ENCODE measurements at regions not wholly inside any gene's neighbourhood (a gene's known extent, or its start where the extent isn't known, plus 50 kb on each side); places are given as distances from the start of the nearest gene placed in this dataset.
"Not testable (repeated sequence)": the region's sequence is repeated elsewhere in the genome, so short reads cannot be mapped to it uniquely, and the experiment has no call there.

DNA sequence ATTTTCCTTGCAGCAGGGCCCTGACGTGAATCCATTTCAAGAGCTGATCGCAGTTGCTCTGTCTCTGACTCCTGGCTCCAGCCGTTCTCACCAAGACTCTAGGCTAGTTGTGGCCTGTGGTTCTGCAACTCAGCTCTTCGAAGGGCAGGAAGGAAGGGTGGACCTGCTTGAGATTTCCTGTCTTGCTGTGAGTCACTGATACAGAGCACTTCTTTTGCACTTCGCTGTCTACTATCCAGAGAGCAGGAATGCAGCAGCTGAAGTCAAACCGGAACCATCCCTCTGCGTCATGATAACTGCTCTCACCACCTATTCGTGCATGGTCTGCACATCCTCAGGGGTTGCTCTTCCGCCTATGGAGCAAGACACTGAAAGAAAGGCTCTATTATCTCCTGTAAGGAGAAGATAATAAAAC lies 59.7 kb downstream of the RAP2B start:
- Mint-ChIP-seq H3K36me3 (peaks cover 12% of the 10 kb centered on the region), H3K27ac (peak overlapping the region; percentile 97), H3K4me3 (peak overlapping the region; percentile 80), H3K4me1 (peaks cover 36% of the 10 kb centered on the region), H3K27me3 (no peaks in the 10 kb centered on the region), H3K9me3 (no peaks in the 10 kb centered on the region)
- POLR2A ChIA-PET: interaction anchor here (0.8 to 5.4 kb wide), 2 partner anchors 11 to 59 kb away, joined by 3 to 60 read pairs; partner anchors contain the start of gene RAP2B
- ATAC-seq (ENCODE audit: low read depth): peak; percentile 99
- peak; percentile 56 for DNase-seq

DNA sequence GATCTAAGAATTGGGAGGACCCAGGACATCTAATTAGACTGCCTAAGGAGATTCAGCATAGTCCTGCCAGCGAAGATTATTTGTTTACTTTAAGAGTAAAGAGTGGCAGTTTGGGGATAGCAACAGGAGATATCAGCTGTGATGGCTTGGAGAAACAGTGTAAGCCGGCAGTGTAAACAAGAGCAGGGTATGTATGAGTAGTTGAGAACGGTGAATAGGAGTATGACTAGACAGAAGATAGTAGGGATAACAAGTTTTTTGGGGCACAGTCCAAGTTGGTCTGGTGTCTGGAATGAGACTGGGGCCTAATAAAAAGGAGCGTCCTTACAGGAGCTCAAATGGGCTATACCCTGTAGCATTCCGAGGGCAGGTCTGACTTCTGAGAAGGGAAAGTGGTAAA lies 64.9 kb downstream of the RAP2B start:
- DNase-seq; H3K36me3 Mint-ChIP-seq; H3K27me3 Mint-ChIP-seq; H3K4me1 Mint-ChIP-seq; H3K9me3 Mint-ChIP-seq; H3K27ac Mint-ChIP-seq; H3K4me3 Mint-ChIP-seq; ATAC-seq (ENCODE audit: low read depth); POLR2A ChIA-PET: not testable (repeated sequence)

- POLR2A ChIA-PET: not testable (repeated sequence)
Observed at GRCh38 chr3:153230427-153230826, 68.4 kb downstream of the RAP2B start.

DNA sequence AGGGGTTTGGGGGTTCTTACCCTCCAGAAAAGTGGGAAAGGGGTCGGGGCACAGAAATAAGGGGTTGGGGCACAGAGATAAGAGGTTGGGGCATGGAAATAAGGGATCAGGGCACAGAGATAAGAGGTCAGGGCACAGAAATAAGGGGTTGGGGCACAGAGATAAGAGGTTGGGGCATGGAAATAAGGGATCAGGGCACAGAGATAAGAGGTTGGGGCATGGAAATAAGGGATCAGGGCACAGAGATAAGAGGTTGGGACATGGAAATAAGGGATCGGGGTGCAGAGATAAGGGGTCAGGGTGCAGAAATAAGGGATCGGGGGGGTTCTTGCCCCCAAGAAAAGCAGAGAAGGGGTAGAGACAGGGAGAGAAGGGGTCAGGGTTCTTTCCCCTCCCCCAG lies 69.2 kb downstream of the RAP2B start:
- DNase-seq; H3K27ac Mint-ChIP-seq; H3K36me3 Mint-ChIP-seq; H3K4me3 Mint-ChIP-seq; POLR2A ChIA-PET; ATAC-seq (ENCODE audit: low read depth); H3K4me1 Mint-ChIP-seq; H3K27me3 Mint-ChIP-seq; H3K9me3 Mint-ChIP-seq: not testable (repeated sequence)

More at GRCh38 chr3:153230427-153230826, 68.4 kb downstream of the RAP2B start:
- not testable (repeated sequence) for H3K4me3 Mint-ChIP-seq; H3K27me3 Mint-ChIP-seq; H3K4me1 Mint-ChIP-seq; ATAC-seq (ENCODE audit: low read depth); H3K36me3 Mint-ChIP-seq; H3K27ac Mint-ChIP-seq; H3K9me3 Mint-ChIP-seq; DNase-seq

DNA sequence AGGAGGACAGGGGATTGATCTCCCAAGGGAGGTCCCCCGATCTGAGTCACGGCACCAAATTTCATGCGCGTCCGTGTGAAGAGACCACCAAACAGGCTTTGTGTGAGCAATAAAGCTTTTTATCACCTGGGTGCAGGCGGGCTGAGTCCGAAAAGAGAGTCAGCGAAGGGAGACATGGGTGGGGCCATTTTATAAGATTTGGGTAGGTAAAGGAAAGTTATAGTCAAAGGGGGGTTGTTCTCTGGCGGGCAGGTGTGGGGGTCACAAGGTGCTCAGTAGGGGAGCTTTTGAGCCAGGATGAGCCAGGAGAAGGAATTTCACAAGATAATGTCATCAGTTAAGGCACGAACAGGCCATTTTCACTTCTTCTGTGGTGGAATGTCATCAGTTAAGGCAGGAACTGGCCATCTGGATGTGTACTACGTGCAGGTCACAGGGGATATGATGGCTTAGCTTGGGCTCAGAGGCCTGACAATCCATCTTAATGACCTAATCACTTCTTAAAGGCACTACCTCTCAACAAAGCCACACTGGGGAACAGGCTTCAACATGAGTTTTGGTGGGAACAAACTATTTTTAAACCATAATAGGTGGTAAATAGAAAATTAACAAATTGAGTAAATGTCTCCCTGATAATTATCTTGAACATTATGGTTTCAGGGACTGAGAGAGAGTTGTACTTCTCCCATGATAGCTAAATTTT lies 70.2 kb downstream of the RAP2B start:
- POLR2A ChIA-PET; H3K4me3 Mint-ChIP-seq; H3K27ac Mint-ChIP-seq; ATAC-seq (ENCODE audit: low read depth); H3K4me1 Mint-ChIP-seq; DNase-seq; H3K27me3 Mint-ChIP-seq; H3K36me3 Mint-ChIP-seq; H3K9me3 Mint-ChIP-seq: not testable (repeated sequence)

DNA sequence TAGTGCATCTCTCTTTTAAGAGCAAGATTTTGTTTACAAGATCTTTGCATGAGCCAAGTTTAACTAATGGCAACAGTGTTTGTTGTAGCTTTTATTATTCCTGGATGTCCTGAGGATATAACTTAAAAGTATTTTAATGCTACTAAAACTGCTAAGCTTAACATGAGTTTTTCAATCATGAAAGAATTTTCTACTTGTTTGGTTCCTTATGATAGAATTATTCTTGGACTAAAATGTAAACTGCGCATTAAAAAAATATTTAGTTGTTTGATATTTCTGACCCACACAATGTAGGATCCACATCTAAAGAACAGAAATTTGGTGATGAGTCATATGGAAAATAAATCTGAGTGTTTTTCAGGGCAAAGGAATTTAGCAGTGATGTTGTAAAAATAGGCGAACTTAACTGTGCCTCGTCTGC lies 70.8 kb downstream of the RAP2B start:
- peaks cover 1% of the 10 kb centered on the region for H3K4me1 Mint-ChIP-seq
- POLR2A ChIA-PET: interaction anchor here (1.1 kb wide), 1 partner anchor 11 kb away, joined by 3 read pairs; no protein-coding TSS in a partner anchor
- no peak overlapping the region for H3K27ac Mint-ChIP-seq
- ATAC-seq (ENCODE audit: low read depth): no peak
- H3K27me3 Mint-ChIP-seq: peaks cover 2% of the 10 kb centered on the region
- DNase-seq: no peak
- no peaks in the 10 kb centered on the region for H3K36me3 Mint-ChIP-seq
- H3K4me3 Mint-ChIP-seq: no peak overlapping the region
- peaks cover 1% of the 10 kb centered on the region for H3K9me3 Mint-ChIP-seq

DNA sequence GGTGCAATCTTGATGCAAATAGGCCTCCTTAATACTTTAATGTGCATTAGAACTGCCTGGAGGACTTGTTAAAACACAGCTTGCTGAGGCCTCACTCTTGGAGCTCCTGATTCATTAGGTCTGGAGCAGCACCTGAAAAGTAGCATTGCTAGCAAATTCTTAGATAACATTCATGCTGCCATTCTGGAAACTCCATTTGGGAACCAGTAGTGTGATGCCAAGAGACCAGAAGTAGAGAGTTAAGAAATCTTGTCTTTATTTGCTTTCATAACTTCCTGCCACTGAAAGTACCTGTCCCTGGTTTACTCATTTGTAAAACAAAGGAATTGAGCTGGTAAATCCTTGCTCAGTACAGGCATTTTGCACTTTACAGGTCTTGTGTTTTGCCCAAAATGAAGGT lies 72.0 kb downstream of the RAP2B start:
- peaks cover 2% of the 10 kb centered on the region for H3K27me3 Mint-ChIP-seq
- POLR2A ChIA-PET: interaction anchor here (1.1 kb wide), 1 partner anchor 12 kb away, joined by 3 read pairs; no protein-coding TSS in a partner anchor
- ATAC-seq (ENCODE audit: low read depth) (no peak), DNase-seq (no peak)
- peaks cover 1% of the 10 kb centered on the region for H3K9me3 Mint-ChIP-seq
- H3K4me1 Mint-ChIP-seq: peaks cover 1% of the 10 kb centered on the region
- no peak overlapping the region for H3K27ac Mint-ChIP-seq
- H3K4me3 Mint-ChIP-seq: no peak overlapping the region
- no peaks in the 10 kb centered on the region for H3K36me3 Mint-ChIP-seq

DNA sequence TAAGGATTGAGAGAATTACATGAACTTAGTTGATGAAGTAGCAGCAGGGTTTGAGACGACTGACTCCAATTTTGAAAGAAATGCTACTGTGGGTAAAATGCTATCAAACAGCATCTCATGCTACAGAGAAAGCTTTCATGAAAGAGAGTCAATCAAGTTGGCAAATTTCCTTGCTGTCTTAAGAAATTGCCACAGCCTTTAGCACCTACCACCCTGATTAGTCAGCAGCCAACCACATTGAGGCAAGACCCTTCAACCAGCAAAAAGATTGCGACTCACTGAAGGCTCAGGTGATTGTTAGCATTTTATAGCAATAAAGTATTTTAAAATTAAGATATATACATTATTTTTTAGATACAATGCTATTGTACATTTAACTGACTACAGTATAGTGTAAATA lies 80.9 kb downstream of the RAP2B start:
- no peaks in the 10 kb centered on the region for H3K36me3 Mint-ChIP-seq
- no peak for DNase-seq
- H3K27ac Mint-ChIP-seq: no peak overlapping the region
- H3K27me3 Mint-ChIP-seq: no peaks in the 10 kb centered on the region
- H3K4me1 Mint-ChIP-seq: no peaks in the 10 kb centered on the region
- H3K9me3 Mint-ChIP-seq: peaks cover 2% of the 10 kb centered on the region
- POLR2A ChIA-PET: no interaction called here
- H3K4me3 Mint-ChIP-seq: no peak overlapping the region
- no peak for ATAC-seq (ENCODE audit: low read depth)

GRCh38 chr3:153244961-153245360 lies 82.9 kb downstream of the RAP2B start:
- DNase-seq (no peak), ATAC-seq (ENCODE audit: low read depth) (no peak)
- no peaks in the 10 kb centered on the region for H3K36me3 Mint-ChIP-seq
- peaks cover 2% of the 10 kb centered on the region for H3K9me3 Mint-ChIP-seq
- POLR2A ChIA-PET: no interaction called here
- H3K27me3 Mint-ChIP-seq: no peaks in the 10 kb centered on the region
- no peak overlapping the region for H3K27ac Mint-ChIP-seq
- no peaks in the 10 kb centered on the region for H3K4me1 Mint-ChIP-seq
- H3K4me3 Mint-ChIP-seq: no peak overlapping the region

DNA sequence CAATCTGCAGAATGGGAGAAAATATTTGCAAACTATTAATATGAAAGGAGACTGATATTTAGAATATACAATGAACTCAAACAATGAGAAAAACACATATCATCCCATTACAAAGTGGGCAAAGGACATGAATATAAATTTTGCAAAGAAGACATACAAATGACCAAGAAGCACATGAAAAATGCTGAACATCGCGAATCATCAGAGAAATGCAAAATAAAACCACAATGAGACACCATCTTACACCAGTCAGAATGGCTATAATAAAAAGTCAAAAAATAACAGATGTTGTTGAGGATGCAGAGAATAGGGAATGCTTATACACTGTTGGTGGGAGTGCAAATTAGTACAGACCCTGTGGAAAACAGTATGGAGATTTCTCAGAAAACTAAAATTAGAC lies 83.6 kb downstream of the RAP2B start:
- POLR2A ChIA-PET: no interaction called here
- H3K27ac Mint-ChIP-seq: no peak overlapping the region
- ATAC-seq (ENCODE audit: low read depth) (no peak), DNase-seq (no peak)
- no peaks in the 10 kb centered on the region for H3K27me3 Mint-ChIP-seq
- H3K36me3 Mint-ChIP-seq: no peaks in the 10 kb centered on the region
- H3K4me1 Mint-ChIP-seq: no peaks in the 10 kb centered on the region
- H3K4me3 Mint-ChIP-seq: no peak overlapping the region
- H3K9me3 Mint-ChIP-seq: peaks cover 2% of the 10 kb centered on the region

DNA sequence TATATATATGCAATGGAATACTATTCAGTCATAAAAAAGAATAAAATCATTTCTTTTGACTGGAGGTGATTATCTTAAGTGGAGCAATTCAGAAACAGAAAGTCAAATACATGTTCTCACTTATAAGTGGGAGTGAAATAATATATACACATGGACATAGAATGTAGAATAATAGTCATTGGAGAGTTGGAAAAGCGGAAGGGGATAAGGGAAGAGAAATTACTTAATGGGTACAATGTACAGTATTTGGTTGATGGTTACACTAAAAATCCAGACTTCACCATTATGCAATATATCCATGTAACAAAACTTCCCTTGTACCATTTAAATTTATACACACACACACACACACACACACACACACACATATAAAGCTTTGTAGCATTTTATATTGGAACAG lies 84.3 kb downstream of the RAP2B start:
- DNase-seq (no peak), ATAC-seq (ENCODE audit: low read depth) (no peak)
- Mint-ChIP-seq H3K27ac (no peak overlapping the region), H3K9me3 (peaks cover 2% of the 10 kb centered on the region), H3K36me3 (no peaks in the 10 kb centered on the region), H3K4me3 (no peak overlapping the region), H3K27me3 (no peaks in the 10 kb centered on the region), H3K4me1 (no peaks in the 10 kb centered on the region)
- POLR2A ChIA-PET: no interaction called here

GRCh38 chr3:153246806-153247205 lies 84.8 kb downstream of the RAP2B start:
- no peak overlapping the region for H3K27ac Mint-ChIP-seq
- peaks cover 3% of the 10 kb centered on the region for H3K9me3 Mint-ChIP-seq
- DNase-seq (no peak), ATAC-seq (ENCODE audit: low read depth) (no peak)
- H3K27me3 Mint-ChIP-seq: no peaks in the 10 kb centered on the region
- no peaks in the 10 kb centered on the region for H3K36me3 Mint-ChIP-seq
- H3K4me3 Mint-ChIP-seq: no peak overlapping the region
- POLR2A ChIA-PET: no interaction called here
- no peaks in the 10 kb centered on the region for H3K4me1 Mint-ChIP-seq

DNA sequence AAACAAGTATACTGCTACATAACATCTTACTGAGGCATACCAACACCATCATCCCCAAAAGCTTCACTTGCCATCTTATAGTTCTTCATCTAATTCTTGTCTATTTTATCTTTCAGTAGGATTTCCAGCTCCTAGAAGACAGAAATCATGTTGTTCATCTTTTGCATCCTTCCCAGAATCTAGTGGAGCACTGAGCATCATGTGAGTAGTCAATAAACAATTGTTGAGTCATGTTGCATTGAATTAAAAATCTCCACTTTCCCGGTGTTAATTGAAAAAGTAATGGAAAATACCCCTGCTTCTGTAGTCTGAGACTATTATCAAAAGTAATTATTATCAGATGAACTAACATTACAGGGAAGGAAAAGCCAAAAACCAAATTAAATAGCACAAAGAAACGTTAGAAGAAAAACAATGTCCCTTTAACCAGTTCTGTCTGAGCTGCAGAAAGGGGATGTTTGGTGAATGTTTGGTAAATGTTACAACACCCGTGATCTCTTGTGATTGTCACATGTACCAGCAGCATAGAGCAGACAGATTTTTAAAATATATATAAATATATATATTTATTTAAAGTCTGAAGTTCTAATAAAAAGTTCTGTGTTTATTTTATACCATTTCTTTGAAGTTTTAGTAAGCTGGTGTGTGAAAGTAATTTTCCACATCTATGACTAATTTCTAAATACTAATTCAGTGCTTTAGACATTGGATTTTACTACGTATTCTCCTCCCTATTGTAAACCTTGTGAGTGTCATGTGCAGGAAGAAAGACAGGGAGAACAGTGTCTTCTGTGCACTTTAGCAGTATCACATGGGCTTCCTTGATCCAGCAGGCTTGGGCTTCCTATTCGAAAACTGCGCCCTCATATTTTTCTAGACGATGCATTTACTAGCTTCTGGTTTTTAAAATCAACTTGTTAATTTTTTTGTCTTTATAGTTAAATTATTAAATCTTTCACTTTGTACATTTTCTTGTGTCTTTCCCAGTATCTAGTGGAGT lies 85.6 kb downstream of the RAP2B start:
- no peaks in the 10 kb centered on the region for H3K27me3 Mint-ChIP-seq
- H3K9me3 Mint-ChIP-seq: peaks cover 3% of the 10 kb centered on the region
- DNase-seq (no peak), ATAC-seq (ENCODE audit: low read depth) (no peak)
- no peaks in the 10 kb centered on the region for H3K4me1 Mint-ChIP-seq
- no peaks in the 10 kb centered on the region for H3K36me3 Mint-ChIP-seq
- H3K27ac Mint-ChIP-seq: no peak overlapping the region
- POLR2A ChIA-PET: no interaction called here
- H3K4me3 Mint-ChIP-seq: no peak overlapping the region

- H3K4me3 Mint-ChIP-seq; DNase-seq; ATAC-seq (ENCODE audit: low read depth); H3K36me3 Mint-ChIP-seq; H3K27ac Mint-ChIP-seq; POLR2A ChIA-PET; H3K4me1 Mint-ChIP-seq; H3K27me3 Mint-ChIP-seq; H3K9me3 Mint-ChIP-seq: not testable (repeated sequence)
Observed at GRCh38 chr3:153248835-153249234, 86.8 kb downstream of the RAP2B start.
